Kidney (tissue), 13 donors: ENCODE measurements at regions not wholly inside any gene's neighbourhood (a gene's known extent, or its start where the extent isn't known, plus 50 kb on each side); places are given as distances from the start of the nearest gene placed in this dataset.

ENCODE experiments used
- DNase-seq, 5 donors: peaks; one replicate each; pipeline ENCODE4 v3.0.0-alpha.2; 2013 to 2020
- FAIRE-seq: peaks from 2 replicates; lab custom pipeline; 2012; peaks lifted over from hg19 to GRCh38; lab: Jason Lieb, UNC
- H3K27ac ChIP-seq, 2 donors: one replicate each; pipeline ENCODE4 v1.7.0; 2013; ENCODE audit warnings: low read depth in 2 of 2, low read length in 2 of 2, inconsistent platforms in 1 of 2
- H3K27me3 ChIP-seq: one replicate; pipeline ENCODE4 v1.7.1; 2013; ENCODE audit warnings: low read length, inconsistent platforms; ENCODE audit not compliant: control insufficient read depth, insufficient read depth
- H3K36me3 ChIP-seq, 3 donors: one replicate each; pipeline versions ENCODE4 v1.7.0 to v1.7.1; 2013; ENCODE audit warnings: low read length in 3 of 3, control low read depth in 1 of 3, inconsistent platforms in 1 of 3; ENCODE audit not compliant: insufficient read depth in 3 of 3, control insufficient read depth in 2 of 3
- H3K4me1 ChIP-seq, 3 donors: one replicate each; pipeline versions ENCODE4 v1.7.0 to v1.7.1; 2013; ENCODE audit warnings: low read length in 3 of 3, inconsistent platforms in 1 of 3, low read depth in 1 of 3; ENCODE audit not compliant: control insufficient read depth in 2 of 3, insufficient read depth in 2 of 3
- H3K4me3 ChIP-seq, 3 donors: one replicate each; pipeline versions ENCODE4 v1.7.0 to v1.8.1; 2013; ENCODE audit warnings: low read length in 3 of 3, control low read depth in 1 of 3, inconsistent platforms in 1 of 3
- H3K9ac ChIP-seq, 3 donors: one replicate each; pipeline versions ENCODE4 v1.7.0 to v1.7.1; 2013; ENCODE audit warnings: low read length in 3 of 3, control low read depth in 1 of 3, inconsistent platforms in 1 of 3
- H3K9me3 ChIP-seq, 3 donors: one replicate each; pipeline versions ENCODE4 v1.7.0 to v1.7.1; 2013; ENCODE audit warnings: low read length in 3 of 3, control low read depth in 1 of 3, inconsistent platforms in 1 of 3; ENCODE audit not compliant: control insufficient read depth in 2 of 3, insufficient read depth in 1 of 3
- intact Hi-C: fragments of 100-400 bp; cut with DNase I; formaldehyde crosslinking; loops from one replicate; pipeline ENCODE4 v1.11.1; 2022
- TF ChIP-seq, protein P1 (sequence below): IDR thresholded peaks from 3 replicates; pipeline ENCODE4 v1.5.1; 2012; ENCODE audit warnings: mild to moderate bottlenecking, moderate library complexity, borderline replicate concordance; ENCODE audit not compliant: insufficient read depth; ENCODE audit errors: extremely low read depth
- donor health status: control.
- donor health status: control.
- donor health status: control.
- donor health status: control.
- donor health status: control.
- donor health status: DM: yes; HTN: yes; CAD: no.
- donor health status: Normal renal cell carcinoma (clear cell type).

GRCh38 chr2:7094231-7094741 is 177.1 kb downstream of the RNF144A start:
- no peak overlapping the region for H3K27ac ChIP-seq
- DNase-seq: peak in 4 of 5 donors; percentile 85 to 90 (median 88)

DNA sequence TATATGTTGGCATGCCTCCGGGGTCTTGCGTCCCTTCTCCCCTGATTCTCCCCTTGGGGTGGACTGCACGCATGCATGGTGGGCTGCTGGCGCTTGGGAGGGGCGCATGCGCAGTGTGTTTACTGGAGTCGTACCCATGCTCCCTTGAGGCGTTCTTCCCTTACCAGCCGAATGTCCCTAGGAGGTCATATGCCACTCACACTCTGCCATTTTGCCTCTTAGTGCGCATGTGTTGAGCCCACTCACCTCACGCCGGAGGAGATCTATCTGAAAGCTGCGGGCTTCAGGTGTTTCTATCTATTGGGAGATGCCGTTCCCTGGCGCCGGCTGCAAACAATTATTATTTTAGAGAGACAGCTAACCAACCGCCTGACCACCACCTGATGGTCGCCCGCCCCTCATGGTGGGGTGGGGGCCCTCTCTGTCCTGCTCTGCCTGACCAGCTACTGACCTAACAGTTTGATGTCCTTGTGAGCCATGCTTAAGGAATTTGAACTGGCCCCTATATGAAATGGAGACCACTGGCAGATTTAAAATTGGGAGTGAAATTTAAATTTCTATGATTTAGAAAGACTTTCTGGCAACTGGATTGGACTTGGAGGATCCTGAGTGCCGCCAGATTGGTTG is 179.6 kb downstream of the RNF144A start:
- DNase-seq: no peak
- intact Hi-C loops: no loop called here
- H3K4me1 ChIP-seq: peaks cover 0 to 6% (median 5%) of the 10 kb centered on the region in 3 donors
- H3K9me3 ChIP-seq: no peaks in the 10 kb centered on the region
- H3K27ac ChIP-seq: no peak overlapping the region
- H3K9ac ChIP-seq: no peak overlapping the region
- FAIRE-seq: no peak
- H3K4me3 ChIP-seq: no peak overlapping the region
- TF ChIP-seq, protein P1, sequence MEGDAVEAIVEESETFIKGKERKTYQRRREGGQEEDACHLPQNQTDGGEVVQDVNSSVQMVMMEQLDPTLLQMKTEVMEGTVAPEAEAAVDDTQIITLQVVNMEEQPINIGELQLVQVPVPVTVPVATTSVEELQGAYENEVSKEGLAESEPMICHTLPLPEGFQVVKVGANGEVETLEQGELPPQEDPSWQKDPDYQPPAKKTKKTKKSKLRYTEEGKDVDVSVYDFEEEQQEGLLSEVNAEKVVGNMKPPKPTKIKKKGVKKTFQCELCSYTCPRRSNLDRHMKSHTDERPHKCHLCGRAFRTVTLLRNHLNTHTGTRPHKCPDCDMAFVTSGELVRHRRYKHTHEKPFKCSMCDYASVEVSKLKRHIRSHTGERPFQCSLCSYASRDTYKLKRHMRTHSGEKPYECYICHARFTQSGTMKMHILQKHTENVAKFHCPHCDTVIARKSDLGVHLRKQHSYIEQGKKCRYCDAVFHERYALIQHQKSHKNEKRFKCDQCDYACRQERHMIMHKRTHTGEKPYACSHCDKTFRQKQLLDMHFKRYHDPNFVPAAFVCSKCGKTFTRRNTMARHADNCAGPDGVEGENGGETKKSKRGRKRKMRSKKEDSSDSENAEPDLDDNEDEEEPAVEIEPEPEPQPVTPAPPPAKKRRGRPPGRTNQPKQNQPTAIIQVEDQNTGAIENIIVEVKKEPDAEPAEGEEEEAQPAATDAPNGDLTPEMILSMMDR: no peak
- H3K36me3 ChIP-seq: peaks cover 0 to 3% (median 0%) of the 10 kb centered on the region in 3 donors
- H3K27me3 ChIP-seq: no peaks in the 10 kb centered on the region

More at GRCh38 chr2:7094231-7094741, 177.1 kb downstream of the RNF144A start:
- Histone ChIP-seq H3K4me1 (peaks cover 0 to 6% (median 5%) of the 10 kb centered on the region in 3 donors), H3K27me3 (no peaks in the 10 kb centered on the region), H3K9me3 (no peaks in the 10 kb centered on the region), H3K4me3 (no peak overlapping the region), H3K9ac (no peak overlapping the region), H3K36me3 (no peaks in the 10 kb centered on the region)
- TF ChIP-seq, protein P1: no peak
- FAIRE-seq: no peak
- intact Hi-C loops: no loop called here

DNA sequence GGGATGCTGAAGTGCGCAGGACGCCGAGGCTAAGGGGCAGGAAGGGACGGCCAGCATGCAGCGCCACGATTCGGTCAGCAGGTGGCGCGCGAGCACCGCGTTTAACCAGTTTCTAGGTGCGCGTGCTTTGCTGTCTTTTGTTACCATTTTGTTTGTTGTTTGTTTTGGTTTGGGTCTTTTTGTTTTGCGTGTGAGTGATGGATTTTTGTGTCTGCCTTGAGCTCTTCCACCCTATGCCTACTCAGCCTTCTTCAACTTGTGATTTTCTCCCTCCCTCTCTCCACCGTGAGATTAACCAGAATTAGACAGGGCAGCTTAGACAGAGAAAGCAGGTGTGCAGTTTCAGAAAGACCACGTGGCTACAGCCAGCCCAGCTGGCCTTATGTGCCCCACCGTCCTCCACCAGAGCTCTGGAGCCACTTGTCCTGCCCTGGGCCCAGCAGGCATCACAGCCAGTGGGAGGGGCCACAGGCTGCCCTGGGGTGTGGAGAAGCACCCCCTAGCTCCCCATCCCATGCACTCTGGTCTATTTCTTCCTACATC is 180.2 kb downstream of the RNF144A start:
- H3K36me3 ChIP-seq: peaks cover 0 to 3% (median 0%) of the 10 kb centered on the region in 3 donors
- DNase-seq (peak; percentile 84 to 88 (median 87)), FAIRE-seq (peak; percentile 76)
- H3K4me3 ChIP-seq: peak overlapping the region in 2 of 3 donors; percentile 51 to 53
- peak overlapping the region in 2 of 3 donors; percentile 18 to 55 for H3K9ac ChIP-seq
- H3K4me1 ChIP-seq: peaks cover 0 to 6% (median 5%) of the 10 kb centered on the region in 3 donors
- intact Hi-C loops: no loop called here
- no peaks in the 10 kb centered on the region for H3K9me3 ChIP-seq
- TF ChIP-seq, protein P1: peak; percentile 97
- H3K27ac ChIP-seq: no peak overlapping the region
- no peaks in the 10 kb centered on the region for H3K27me3 ChIP-seq
